ENCODE measurements at regions not wholly inside any gene's neighbourhood (a gene's known extent, or its start where the extent isn't known, plus 50 kb on each side); places are given as distances from the start of the nearest gene placed in this dataset.

DNA sequence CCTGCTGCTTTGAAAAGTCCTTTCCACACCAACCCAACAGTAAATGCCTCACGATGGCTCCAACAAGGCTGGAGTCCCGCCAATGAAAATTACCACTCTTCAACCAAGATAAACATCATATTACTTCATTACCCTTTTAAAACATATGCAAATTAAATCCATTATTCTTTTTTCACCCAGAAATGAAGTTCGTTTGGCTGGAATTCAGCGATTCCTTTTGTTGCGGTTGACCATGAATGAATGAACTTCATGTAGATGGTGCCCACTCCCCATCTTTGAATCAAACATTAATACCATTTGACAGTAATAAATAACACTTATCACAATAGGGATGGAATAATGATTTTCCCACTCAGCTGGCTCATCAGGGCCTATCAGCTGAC lies 211.5 kb upstream of the TOX3 start:
- no peak overlapping the region for H4K8ac ChIP-seq (ENCODE audit: low read depth, low read length)

DNA sequence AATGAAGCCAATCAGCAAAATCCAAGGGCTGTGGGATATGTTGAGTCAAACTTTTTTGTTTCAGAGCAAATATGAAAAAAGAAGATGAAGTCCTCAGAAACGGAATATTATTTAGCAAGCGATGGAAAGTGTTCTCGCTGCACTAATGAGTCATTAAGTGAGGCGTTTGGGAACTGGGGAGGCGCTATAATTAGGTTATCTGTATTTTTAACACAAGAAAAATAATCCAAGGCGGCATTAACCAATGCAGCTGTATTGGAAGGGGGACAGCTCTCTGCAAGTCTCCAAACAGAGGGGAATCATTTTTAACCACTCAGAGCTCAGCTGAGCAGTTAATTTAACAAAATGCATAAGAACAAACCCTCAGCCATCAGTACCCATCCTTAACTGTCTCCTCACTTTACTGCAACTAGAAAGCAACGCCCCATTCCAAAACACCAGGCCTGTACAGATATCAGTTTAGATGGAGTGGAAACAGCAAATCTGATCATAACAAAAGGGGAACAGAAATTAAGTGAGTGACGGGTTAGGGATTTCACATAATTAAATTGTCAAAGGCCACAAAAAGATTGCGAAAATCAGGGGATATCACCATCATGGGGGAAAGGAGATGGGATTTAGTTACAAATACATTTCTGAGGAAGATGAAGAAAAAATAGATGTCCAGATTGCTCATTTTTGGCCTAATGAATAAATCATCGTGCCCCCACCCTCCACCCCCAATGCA lies 211.0 kb upstream of the TOX3 start:
- Histone ChIP-seq H2BK120ac (ENCODE audit: low read depth, low read length) (no peak overlapping the region), H4K8ac (ENCODE audit: low read depth, low read length) (no peak overlapping the region), H3K14ac (ENCODE audit: low read length) (no peak overlapping the region), H3K4ac (ENCODE audit: low read length) (no peak overlapping the region), H2AK5ac (ENCODE audit: low read depth, low read length) (no peak overlapping the region), H3K4me2 (ENCODE audit: insufficient read depth, low read length, poor library complexity, severe bottlenecking) (no peak overlapping the region), H2BK12ac (ENCODE audit: low read length) (no peak overlapping the region), H3K18ac (ENCODE audit: low read length) (no peak overlapping the region), H2BK5ac (ENCODE audit: low read length) (no peak overlapping the region), H3K27ac (replicated peaks; ENCODE audit: low read length) (no peak overlapping the region), H3K36me3 (replicated peaks in 1 of 2; ENCODE audit: control insufficient read depth in 2 of 2, insufficient read depth in 2 of 2, low read length in 2 of 2) (no peaks in the 10 kb centered on the region), H3K9me3 (replicated peaks in 1 of 2; ENCODE audit: control insufficient read depth in 2 of 2, insufficient read depth in 1 of 2, low read depth in 1 of 2, low read length in 2 of 2) (peaks cover 4 to 6% of the 10 kb centered on the region in 2 donors), H3K23ac (ENCODE audit: low read depth, low read length, poor library complexity) (no peak overlapping the region), H3K4me3 (ENCODE audit: low read length in 2 of 2) (no peak overlapping the region), H3K79me1 (ENCODE audit: low read depth, low read length) (no peaks in the 10 kb centered on the region), H2BK15ac (ENCODE audit: low read length) (no peak overlapping the region), H2AFZ (ENCODE audit: low read length) (no peak overlapping the region), H3K4me1 (ENCODE audit: control insufficient read depth in 2 of 2, insufficient read depth in 1 of 2, low read depth in 1 of 2, low read length in 2 of 2) (peaks cover 2% of the 10 kb centered on the region in 2 donors), H3K9ac (ENCODE audit: low read depth, low read length, poor library complexity) (no peak overlapping the region), H4K91ac (ENCODE audit: low read depth, low read length, poor library complexity) (no peak overlapping the region), H3K27me3 (ENCODE audit: control insufficient read depth in 3 of 3, insufficient read depth in 3 of 3, low read depth in 1 of 3, low read length in 3 of 3) (peaks cover 0 to 3% (median 0%) of the 10 kb centered on the region in 3 experiments)
- WGBS, 2 donors (ENCODE audit: extremely low coverage in 2 of 2, insufficient read length in 2 of 2, insufficient replicate concordance in 1 of 2), result no CpG with 5 or more reads among the region's 10 CpGs
- DNase-seq (ENCODE audit: low spot score), result no peak

More for the DNA sequence above, 211.5 kb upstream of the TOX3 start:
- no peak overlapping the region for H3K4me2 ChIP-seq (ENCODE audit: insufficient read depth, low read length, poor library complexity, severe bottlenecking)
- no peak overlapping the region for H2AK5ac ChIP-seq (ENCODE audit: low read depth, low read length)
- H3K14ac ChIP-seq (ENCODE audit: low read length), result no peak overlapping the region
- H3K9me3 ChIP-seq (replicated peaks in 1 of 2; ENCODE audit: control insufficient read depth in 2 of 2, insufficient read depth in 1 of 2, low read depth in 1 of 2, low read length in 2 of 2), result peaks cover 4 to 6% of the 10 kb centered on the region in 2 donors
- WGBS, 2 donors (ENCODE audit: extremely low coverage in 2 of 2, insufficient read length in 2 of 2, insufficient replicate concordance in 1 of 2), result no CpG with 5 or more reads among the region's 5 CpGs
- H3K36me3 ChIP-seq (replicated peaks in 1 of 2; ENCODE audit: control insufficient read depth in 2 of 2, insufficient read depth in 2 of 2, low read length in 2 of 2), result no peaks in the 10 kb centered on the region
- no peak overlapping the region for H3K18ac ChIP-seq (ENCODE audit: low read length)
- no peak for DNase-seq (ENCODE audit: low spot score)
- H4K91ac ChIP-seq (ENCODE audit: low read depth, low read length, poor library complexity), result no peak overlapping the region
- no peak overlapping the region for H2BK5ac ChIP-seq (ENCODE audit: low read length)
- no peaks in the 10 kb centered on the region for H3K79me1 ChIP-seq (ENCODE audit: low read depth, low read length)
- H3K4me3 ChIP-seq (ENCODE audit: low read length in 2 of 2), result no peak overlapping the region
- no peak overlapping the region for H3K27ac ChIP-seq (replicated peaks; ENCODE audit: low read length)
- no peak overlapping the region for H3K4ac ChIP-seq (ENCODE audit: low read length)
- H3K4me1 ChIP-seq (ENCODE audit: control insufficient read depth in 2 of 2, insufficient read depth in 1 of 2, low read depth in 1 of 2, low read length in 2 of 2), result peaks cover 2% of the 10 kb centered on the region in 2 donors
- H3K9ac ChIP-seq (ENCODE audit: low read depth, low read length, poor library complexity), result no peak overlapping the region
- H2BK120ac ChIP-seq (ENCODE audit: low read depth, low read length), result no peak overlapping the region
- no peak overlapping the region for H2BK15ac ChIP-seq (ENCODE audit: low read length)
- no peak overlapping the region for H3K23ac ChIP-seq (ENCODE audit: low read depth, low read length, poor library complexity)
- H2BK12ac ChIP-seq (ENCODE audit: low read length), result no peak overlapping the region
- H2AFZ ChIP-seq (ENCODE audit: low read length), result no peak overlapping the region
- H3K27me3 ChIP-seq (ENCODE audit: control insufficient read depth in 3 of 3, insufficient read depth in 3 of 3, low read depth in 1 of 3, low read length in 3 of 3), result peaks cover 0 to 3% (median 0%) of the 10 kb centered on the region in 3 experiments

DNA sequence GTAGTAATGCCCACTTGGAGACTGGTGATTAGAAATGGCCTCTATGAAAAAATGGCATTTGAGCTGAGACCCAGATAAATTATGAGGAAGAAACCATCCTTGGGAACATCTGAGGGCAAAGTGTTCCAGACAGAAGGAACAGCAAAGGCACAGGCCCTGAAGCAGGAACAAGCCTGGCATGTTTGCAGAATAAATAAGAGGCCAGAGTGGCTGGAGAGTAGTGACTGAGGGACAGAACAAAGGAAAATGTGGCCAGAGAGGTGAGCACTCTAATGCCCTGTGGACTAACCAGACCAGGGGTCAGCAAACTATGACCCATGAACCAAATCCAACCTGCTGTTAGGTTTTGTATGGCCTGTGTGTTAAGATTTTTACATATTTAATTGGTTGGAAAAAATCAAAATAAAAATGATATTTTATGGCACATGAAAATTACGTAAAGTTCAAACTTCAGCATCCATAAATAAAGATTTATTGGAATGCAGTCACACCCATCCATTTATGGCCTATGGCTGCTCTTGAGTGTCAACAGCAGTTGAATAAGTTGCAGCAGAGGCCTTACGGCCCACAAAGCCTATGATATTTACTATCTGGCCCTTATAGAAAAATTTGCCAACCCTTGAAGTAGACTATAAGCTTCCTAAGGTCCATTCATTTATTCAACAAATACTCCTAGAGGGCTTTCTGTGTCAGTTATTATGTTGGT lies 210.0 kb upstream of the TOX3 start:
- H3K23ac ChIP-seq (ENCODE audit: low read depth, low read length, poor library complexity), result no peak overlapping the region
- H3K4me1 ChIP-seq (ENCODE audit: control insufficient read depth in 2 of 2, insufficient read depth in 1 of 2, low read depth in 1 of 2, low read length in 2 of 2), result peaks cover 2% of the 10 kb centered on the region in 2 donors
- no peak overlapping the region for H3K4ac ChIP-seq (ENCODE audit: low read length)
- H2BK120ac ChIP-seq (ENCODE audit: low read depth, low read length), result no peak overlapping the region
- no peak overlapping the region for H3K4me3 ChIP-seq (ENCODE audit: low read length in 2 of 2)
- peaks cover 4 to 6% of the 10 kb centered on the region in 2 donors for H3K9me3 ChIP-seq (replicated peaks in 1 of 2; ENCODE audit: control insufficient read depth in 2 of 2, insufficient read depth in 1 of 2, low read depth in 1 of 2, low read length in 2 of 2)
- H3K14ac ChIP-seq (ENCODE audit: low read length), result no peak overlapping the region
- no peak overlapping the region for H3K4me2 ChIP-seq (ENCODE audit: insufficient read depth, low read length, poor library complexity, severe bottlenecking)
- no peak overlapping the region for H4K8ac ChIP-seq (ENCODE audit: low read depth, low read length)
- no peak overlapping the region for H2BK15ac ChIP-seq (ENCODE audit: low read length)
- no peak overlapping the region for H2AK5ac ChIP-seq (ENCODE audit: low read depth, low read length)
- no peak for DNase-seq (ENCODE audit: low spot score)
- no CpG with 5 or more reads among the region's 2 CpGs for WGBS, 2 donors (ENCODE audit: extremely low coverage in 2 of 2, insufficient read length in 2 of 2, insufficient replicate concordance in 1 of 2)
- no peak overlapping the region for H3K27ac ChIP-seq (replicated peaks; ENCODE audit: low read length)
- H4K91ac ChIP-seq (ENCODE audit: low read depth, low read length, poor library complexity), result no peak overlapping the region
- no peaks in the 10 kb centered on the region for H3K79me1 ChIP-seq (ENCODE audit: low read depth, low read length)
- no peaks in the 10 kb centered on the region for H3K36me3 ChIP-seq (replicated peaks in 1 of 2; ENCODE audit: control insufficient read depth in 2 of 2, insufficient read depth in 2 of 2, low read length in 2 of 2)
- no peak overlapping the region for H3K9ac ChIP-seq (ENCODE audit: low read depth, low read length, poor library complexity)
- no peak overlapping the region for H2BK5ac ChIP-seq (ENCODE audit: low read length)
- H3K18ac ChIP-seq (ENCODE audit: low read length), result no peak overlapping the region
- H2AFZ ChIP-seq (ENCODE audit: low read length), result no peak overlapping the region
- H3K27me3 ChIP-seq (ENCODE audit: control insufficient read depth in 3 of 3, insufficient read depth in 3 of 3, low read depth in 1 of 3, low read length in 3 of 3), result peaks cover 0 to 3% (median 0%) of the 10 kb centered on the region in 3 experiments
- no peak overlapping the region for H2BK12ac ChIP-seq (ENCODE audit: low read length)

DNA sequence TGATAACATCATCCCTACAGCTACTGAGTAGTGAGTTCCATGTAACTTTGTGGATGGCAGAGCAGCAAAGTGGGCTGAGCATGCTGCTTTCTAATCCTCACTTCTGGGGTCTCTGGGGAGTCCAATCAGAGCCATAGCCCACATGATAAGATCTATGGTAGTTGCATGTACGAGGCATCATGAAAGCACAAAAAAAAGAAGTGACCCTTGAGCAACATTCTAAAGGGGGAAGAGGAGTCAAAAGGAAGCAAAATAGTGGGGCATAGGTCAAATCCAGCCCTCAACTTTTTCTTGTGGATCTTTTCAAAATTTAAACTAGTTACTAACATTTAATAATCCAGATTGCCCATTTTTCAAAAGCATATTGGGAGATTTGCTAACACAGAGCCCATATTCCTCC lies 208.5 kb upstream of the TOX3 start:
- Histone ChIP-seq H3K23ac (ENCODE audit: low read depth, low read length, poor library complexity) (no peak overlapping the region), H4K91ac (ENCODE audit: low read depth, low read length, poor library complexity) (no peak overlapping the region), H3K18ac (ENCODE audit: low read length) (no peak overlapping the region), H3K27me3 (ENCODE audit: control insufficient read depth in 3 of 3, insufficient read depth in 3 of 3, low read depth in 1 of 3, low read length in 3 of 3) (peaks cover 0 to 3% (median 0%) of the 10 kb centered on the region in 3 experiments), H3K4ac (ENCODE audit: low read length) (no peak overlapping the region), H2BK120ac (ENCODE audit: low read depth, low read length) (no peak overlapping the region), H3K9ac (ENCODE audit: low read depth, low read length, poor library complexity) (no peak overlapping the region), H2AK5ac (ENCODE audit: low read depth, low read length) (no peak overlapping the region), H4K8ac (ENCODE audit: low read depth, low read length) (no peak overlapping the region), H3K14ac (ENCODE audit: low read length) (no peak overlapping the region), H3K4me2 (ENCODE audit: insufficient read depth, low read length, poor library complexity, severe bottlenecking) (no peak overlapping the region), H2BK12ac (ENCODE audit: low read length) (no peak overlapping the region), H3K36me3 (replicated peaks in 1 of 2; ENCODE audit: control insufficient read depth in 2 of 2, insufficient read depth in 2 of 2, low read length in 2 of 2) (no peaks in the 10 kb centered on the region), H2BK15ac (ENCODE audit: low read length) (no peak overlapping the region), H2AFZ (ENCODE audit: low read length) (no peak overlapping the region), H3K79me1 (ENCODE audit: low read depth, low read length) (no peaks in the 10 kb centered on the region), H3K4me1 (ENCODE audit: control insufficient read depth in 2 of 2, insufficient read depth in 1 of 2, low read depth in 1 of 2, low read length in 2 of 2) (peaks cover 2 to 6% of the 10 kb centered on the region in 2 donors), H2BK5ac (ENCODE audit: low read length) (no peak overlapping the region), H3K4me3 (ENCODE audit: low read length in 2 of 2) (no peak overlapping the region), H3K9me3 (replicated peaks in 1 of 2; ENCODE audit: control insufficient read depth in 2 of 2, insufficient read depth in 1 of 2, low read depth in 1 of 2, low read length in 2 of 2) (peaks cover 4 to 6% of the 10 kb centered on the region in 2 donors), H3K27ac (replicated peaks; ENCODE audit: low read length) (no peak overlapping the region)
- WGBS, 2 donors (ENCODE audit: extremely low coverage in 2 of 2, insufficient read length in 2 of 2, insufficient replicate concordance in 1 of 2), result no CpG with 5 or more reads among the region's 1 CpG
- no peak for DNase-seq (ENCODE audit: low spot score)

Data from neuronal stem cell (in vitro differentiated cells).